ENCODE measurements at regions not wholly inside any gene's neighbourhood (a gene's known extent, or its start where the extent isn't known, plus 50 kb on each side); places are given as distances from the start of the nearest gene placed in this dataset.
A peak's percentile ranks its signal among the peaks of the same experiment; 100 is the strongest.

- DNase-seq (ENCODE audit: low spot score) = no peak
Measured at GRCh38 chr11:10358696-10359095, 53.8 kb downstream of the ADM start.

- no peak for DNase-seq (ENCODE audit: low spot score)
Measured at GRCh38 chr11:10359171-10359570, 54.3 kb downstream of the ADM start.

GRCh38 chr11:10360835-10361234 is 56.0 kb downstream of the ADM start:
- DNase-seq (ENCODE audit: low spot score) = no peak

- DNase-seq (ENCODE audit: low spot score) = no peak
Measured at GRCh38 chr11:10365045-10365444, 60.2 kb downstream of the ADM start.

- peak; percentile 67 for DNase-seq (ENCODE audit: low spot score)
Measured at GRCh38 chr11:10366568-10367331, 61.9 kb downstream of the ADM start.

- DNase-seq (ENCODE audit: low spot score) = no peak
Measured at GRCh38 chr11:10371926-10372641, 67.2 kb downstream of the ADM start.

GRCh38 chr11:10373340-10373739 is 68.5 kb downstream of the ADM start:
- DNase-seq (ENCODE audit: low spot score) = no peak

GRCh38 chr11:10373929-10374328 is 69.1 kb downstream of the ADM start:
- DNase-seq (ENCODE audit: low spot score) = no peak

GRCh38 chr11:10374386-10374785 is 69.5 kb downstream of the ADM start:
- no peak for DNase-seq (ENCODE audit: low spot score)

- DNase-seq (ENCODE audit: low spot score) = peak; percentile 36
Measured at GRCh38 chr11:10375280-10375971, 70.6 kb downstream of the ADM start.

- DNase-seq (ENCODE audit: low spot score) = no peak
Measured at GRCh38 chr11:10376061-10376460, 71.2 kb downstream of the ADM start.

GRCh38 chr11:10377183-10377582 is 72.3 kb downstream of the ADM start:
- no peak for DNase-seq (ENCODE audit: low spot score)

GRCh38 chr11:10378362-10378761 is 73.5 kb downstream of the ADM start:
- no peak for DNase-seq (ENCODE audit: low spot score)

- no peak for DNase-seq (ENCODE audit: low spot score)
Measured at GRCh38 chr11:10379022-10379421, 74.1 kb downstream of the ADM start.

GRCh38 chr11:10379426-10379825 is 74.6 kb downstream of the ADM start:
- no peak for DNase-seq (ENCODE audit: low spot score)

- DNase-seq (ENCODE audit: low spot score) = no peak
Measured at GRCh38 chr11:10379871-10380568, 75.0 kb upstream of the AMPD3 start.

GRCh38 chr11:10380921-10381320 is 74.1 kb upstream of the AMPD3 start:
- DNase-seq (ENCODE audit: low spot score) = no peak

- DNase-seq (ENCODE audit: low spot score) = no peak
Measured at GRCh38 chr11:10381736-10382135, 73.3 kb upstream of the AMPD3 start.

GRCh38 chr11:10382518-10382917 is 72.5 kb upstream of the AMPD3 start:
- no peak for DNase-seq (ENCODE audit: low spot score)

- no peak for DNase-seq (ENCODE audit: low spot score)
Measured at GRCh38 chr11:10385696-10386095, 69.4 kb upstream of the AMPD3 start.

- no peak for DNase-seq (ENCODE audit: low spot score)
Measured at GRCh38 chr11:10386361-10386760, 68.7 kb upstream of the AMPD3 start.

GRCh38 chr11:10386861-10387205 is 68.2 kb upstream of the AMPD3 start:
- DNase-seq (ENCODE audit: low spot score) = no peak
